Naive B cell (primary cell): ENCODE measurements at regions not wholly inside any gene's neighbourhood (a gene's known extent, or its start where the extent isn't known, plus 50 kb on each side); places are given as distances from the start of the nearest gene placed in this dataset.

ENCODE experiments used
- ATAC-seq, 2 donors: fragments of 150-1000 bp; cut with Tn5 transposase; 2 replicates each; pipeline ENCODE4 v1.10.0; 2021; ENCODE audit warnings: low read depth in 2 of 2, mild to moderate bottlenecking in 2 of 2, moderate library complexity in 2 of 2
- DNase-seq: peaks from one replicate; pipeline ENCODE4 v3.0.0; 2022
- H3K27ac Mint-ChIP-seq, 6 donors: one replicate each; pipeline ENCODE4 v1.8.0; 2020 to 2022; ENCODE audit warnings: mild to moderate bottlenecking in 6 of 6, mixed read lengths in 6 of 6, moderate library complexity in 5 of 6, inconsistent platforms in 2 of 6
- H3K27me3 Mint-ChIP-seq, 3 donors: one replicate each; pipeline ENCODE4 v1.8.0; 2021 to 2022; ENCODE audit warnings: mixed read lengths in 3 of 3, mild to moderate bottlenecking in 1 of 3
- H3K36me3 Mint-ChIP-seq, 2 donors: one replicate each; pipeline ENCODE4 v1.8.0; 2020 to 2022; ENCODE audit warnings: mixed read lengths in 2 of 2, inconsistent platforms in 1 of 2, mild to moderate bottlenecking in 1 of 2
- H3K4me1 Mint-ChIP-seq, 3 donors: one replicate each; pipeline ENCODE4 v1.8.0; 2020 to 2022; ENCODE audit warnings: mixed read lengths in 3 of 3, inconsistent platforms in 1 of 3, mild to moderate bottlenecking in 1 of 3, moderate library complexity in 1 of 3
- H3K4me3 Mint-ChIP-seq, 8 donors: one replicate each; pipeline ENCODE4 v1.8.0; 2020 to 2022; ENCODE audit warnings: mild to moderate bottlenecking in 8 of 8, mixed read lengths in 8 of 8, moderate library complexity in 8 of 8, inconsistent platforms in 2 of 8
- H3K9me3 Mint-ChIP-seq, 7 donors: one replicate each; pipeline ENCODE4 v1.8.0; 2020 to 2022; ENCODE audit warnings: mixed read lengths in 7 of 7, mild to moderate bottlenecking in 5 of 7, inconsistent platforms in 2 of 7, moderate library complexity in 1 of 7

- Mint-ChIP-seq H3K36me3 (no peaks in the 10 kb centered on the region), H3K27me3 (no peaks in the 10 kb centered on the region), H3K27ac (no peak overlapping the region), H3K9me3 (peaks cover 0 to 9% (median 4%) of the 10 kb centered on the region in 7 donors), H3K4me1 (no peaks in the 10 kb centered on the region), H3K4me3 (no peak overlapping the region)
- ATAC-seq, result no peak
- DNase-seq, result no peak
Observed at GRCh38 chr2:146806364-146807005, 1038.3 kb upstream of the ACVR2A start.

GRCh38 chr2:146804288-146804687 lies 1040.5 kb upstream of the ACVR2A start:
- no peak overlapping the region for H3K27ac Mint-ChIP-seq
- no peak for DNase-seq
- no peaks in the 10 kb centered on the region for H3K27me3 Mint-ChIP-seq
- ATAC-seq, result no peak
- H3K4me3 Mint-ChIP-seq, result no peak overlapping the region
- H3K36me3 Mint-ChIP-seq, result no peaks in the 10 kb centered on the region
- no peaks in the 10 kb centered on the region for H3K4me1 Mint-ChIP-seq
- H3K9me3 Mint-ChIP-seq, result peaks cover 0 to 9% (median 4%) of the 10 kb centered on the region in 7 donors

- ATAC-seq, result no peak
- DNase-seq, result no peak
- Mint-ChIP-seq H3K36me3 (no peaks in the 10 kb centered on the region), H3K27ac (no peak overlapping the region), H3K4me1 (no peaks in the 10 kb centered on the region), H3K27me3 (no peaks in the 10 kb centered on the region), H3K4me3 (no peak overlapping the region), H3K9me3 (peaks cover 0 to 5% (median 2%) of the 10 kb centered on the region in 7 donors)
Observed at GRCh38 chr2:146801886-146802285, 1042.9 kb upstream of the ACVR2A start.

GRCh38 chr2:146786396-146786795 lies 1058.4 kb upstream of the ACVR2A start:
- ATAC-seq, result no peak
- no peak overlapping the region for H3K27ac Mint-ChIP-seq

GRCh38 chr2:146785101-146785500 lies 1059.7 kb upstream of the ACVR2A start:
- ATAC-seq, result no peak

More at GRCh38 chr2:146786396-146786795, 1058.4 kb upstream of the ACVR2A start:
- Mint-ChIP-seq H3K4me3 (no peak overlapping the region), H3K27me3 (no peaks in the 10 kb centered on the region), H3K36me3 (no peaks in the 10 kb centered on the region), H3K4me1 (no peaks in the 10 kb centered on the region), H3K9me3 (peaks cover 4 to 19% (median 12%) of the 10 kb centered on the region in 7 donors)
- no peak for DNase-seq

GRCh38 chr2:146784602-146785001 lies 1060.2 kb upstream of the ACVR2A start:
- peaks cover 4 to 17% (median 9%) of the 10 kb centered on the region in 7 donors for H3K9me3 Mint-ChIP-seq

More at GRCh38 chr2:146785101-146785500, 1059.7 kb upstream of the ACVR2A start:
- no peak for DNase-seq
- Mint-ChIP-seq H3K27ac (no peak overlapping the region), H3K27me3 (no peaks in the 10 kb centered on the region), H3K36me3 (no peaks in the 10 kb centered on the region), H3K4me3 (no peak overlapping the region), H3K4me1 (no peaks in the 10 kb centered on the region), H3K9me3 (peaks cover 4 to 18% (median 9%) of the 10 kb centered on the region in 7 donors)

GRCh38 chr2:146777181-146777580 lies 1067.6 kb upstream of the ACVR2A start:
- H3K27me3 Mint-ChIP-seq, result no peaks in the 10 kb centered on the region
- H3K9me3 Mint-ChIP-seq, result peaks cover 0 to 9% (median 7%) of the 10 kb centered on the region in 7 donors

More at GRCh38 chr2:146784602-146785001, 1060.2 kb upstream of the ACVR2A start:
- Mint-ChIP-seq H3K4me1 (no peaks in the 10 kb centered on the region), H3K27me3 (no peaks in the 10 kb centered on the region), H3K36me3 (no peaks in the 10 kb centered on the region), H3K27ac (no peak overlapping the region), H3K4me3 (no peak overlapping the region)
- ATAC-seq (no peak), DNase-seq (no peak)

GRCh38 chr2:146776596-146776995 lies 1068.2 kb upstream of the ACVR2A start:
- Mint-ChIP-seq H3K4me1 (no peaks in the 10 kb centered on the region), H3K4me3 (no peak overlapping the region), H3K27me3 (no peaks in the 10 kb centered on the region), H3K9me3 (peaks cover 0 to 7% (median 6%) of the 10 kb centered on the region in 7 donors), H3K36me3 (no peaks in the 10 kb centered on the region), H3K27ac (no peak overlapping the region)
- ATAC-seq, result no peak
- DNase-seq, result no peak

More at GRCh38 chr2:146777181-146777580, 1067.6 kb upstream of the ACVR2A start:
- H3K36me3 Mint-ChIP-seq, result no peaks in the 10 kb centered on the region
- H3K27ac Mint-ChIP-seq, result peak overlapping the region in 1 of 6 donors; percentile 24
- ATAC-seq (no peak), DNase-seq (no peak)
- no peak overlapping the region for H3K4me3 Mint-ChIP-seq
- no peaks in the 10 kb centered on the region for H3K4me1 Mint-ChIP-seq

GRCh38 chr2:146771531-146771930 lies 1073.3 kb upstream of the ACVR2A start:
- H3K36me3 Mint-ChIP-seq, result no peaks in the 10 kb centered on the region
- no peak for DNase-seq
- H3K27ac Mint-ChIP-seq, result no peak overlapping the region
- no peaks in the 10 kb centered on the region for H3K4me1 Mint-ChIP-seq
- H3K9me3 Mint-ChIP-seq, result peaks cover 0 to 4% (median 0%) of the 10 kb centered on the region in 7 donors
- ATAC-seq, result no peak
- no peak overlapping the region for H3K4me3 Mint-ChIP-seq
- no peaks in the 10 kb centered on the region for H3K27me3 Mint-ChIP-seq

- Mint-ChIP-seq H3K27me3 (no peaks in the 10 kb centered on the region), H3K4me1 (no peaks in the 10 kb centered on the region), H3K9me3 (peaks cover 0 to 11% (median 4%) of the 10 kb centered on the region in 7 donors), H3K27ac (no peak overlapping the region), H3K36me3 (no peaks in the 10 kb centered on the region), H3K4me3 (no peak overlapping the region)
- no peak for DNase-seq
- ATAC-seq, result no peak
Observed at GRCh38 chr2:146764301-146764700, 1080.5 kb upstream of the ACVR2A start.

GRCh38 chr2:146762786-146763185 lies 1082.0 kb upstream of the ACVR2A start:
- ATAC-seq (no peak), DNase-seq (no peak)
- Mint-ChIP-seq H3K27me3 (no peaks in the 10 kb centered on the region), H3K4me3 (no peak overlapping the region), H3K36me3 (no peaks in the 10 kb centered on the region), H3K9me3 (peaks cover 0 to 11% (median 4%) of the 10 kb centered on the region in 7 donors), H3K27ac (no peak overlapping the region), H3K4me1 (no peaks in the 10 kb centered on the region)

GRCh38 chr2:146754606-146755005 lies 1090.2 kb upstream of the ACVR2A start:
- H3K27me3 Mint-ChIP-seq, result no peaks in the 10 kb centered on the region
- no peaks in the 10 kb centered on the region for H3K4me1 Mint-ChIP-seq
- H3K27ac Mint-ChIP-seq, result no peak overlapping the region
- ATAC-seq (no peak), DNase-seq (no peak)
- no peaks in the 10 kb centered on the region for H3K36me3 Mint-ChIP-seq
- no peak overlapping the region for H3K4me3 Mint-ChIP-seq
- peaks cover 0 to 6% (median under 1%) of the 10 kb centered on the region in 7 donors for H3K9me3 Mint-ChIP-seq

- no peak overlapping the region for H3K4me3 Mint-ChIP-seq
- no peaks in the 10 kb centered on the region for H3K36me3 Mint-ChIP-seq
- DNase-seq, result no peak
- H3K9me3 Mint-ChIP-seq, result peaks cover 0 to 4% (median 1%) of the 10 kb centered on the region in 7 donors
- no peak for ATAC-seq
- H3K27ac Mint-ChIP-seq, result no peak overlapping the region
- H3K4me1 Mint-ChIP-seq, result no peaks in the 10 kb centered on the region
- peaks cover 0 to 4% (median 0%) of the 10 kb centered on the region in 3 donors for H3K27me3 Mint-ChIP-seq
Observed at GRCh38 chr2:146748046-146748445, 1096.8 kb upstream of the ACVR2A start.

- Mint-ChIP-seq H3K36me3 (no peaks in the 10 kb centered on the region), H3K27ac (no peak overlapping the region)
- no peak for ATAC-seq
Observed at GRCh38 chr2:146741260-146741659, 1103.6 kb upstream of the ACVR2A start.

More at GRCh38 chr2:146741260-146741659, 1103.6 kb upstream of the ACVR2A start:
- Mint-ChIP-seq H3K4me1 (no peaks in the 10 kb centered on the region), H3K4me3 (no peak overlapping the region), H3K27me3 (peaks cover 0 to 4% (median 0%) of the 10 kb centered on the region in 3 donors), H3K9me3 (peaks cover 0 to 1% (median 0%) of the 10 kb centered on the region in 7 donors)
- DNase-seq, result no peak
